Posterior cingulate gyrus (tissue), 11 donors: ENCODE measurements at regions not wholly inside any gene's neighbourhood (a gene's known extent, or its start where the extent isn't known, plus 50 kb on each side); places are given as distances from the start of the nearest gene placed in this dataset.

Source experiments
- DNase-seq, 10 donors: peaks; one replicate each; pipeline versions ENCODE4 v3.0.0 to v3.0.0-alpha.2; 2020 to 2021; ENCODE audit warnings: mixed read lengths in 3 of 10
- intact Hi-C: fragments of 100-400 bp; cut with DNase I; formaldehyde crosslinking; loops from one replicate; pipeline ENCODE4 v1.15.1; 2023

DNA sequence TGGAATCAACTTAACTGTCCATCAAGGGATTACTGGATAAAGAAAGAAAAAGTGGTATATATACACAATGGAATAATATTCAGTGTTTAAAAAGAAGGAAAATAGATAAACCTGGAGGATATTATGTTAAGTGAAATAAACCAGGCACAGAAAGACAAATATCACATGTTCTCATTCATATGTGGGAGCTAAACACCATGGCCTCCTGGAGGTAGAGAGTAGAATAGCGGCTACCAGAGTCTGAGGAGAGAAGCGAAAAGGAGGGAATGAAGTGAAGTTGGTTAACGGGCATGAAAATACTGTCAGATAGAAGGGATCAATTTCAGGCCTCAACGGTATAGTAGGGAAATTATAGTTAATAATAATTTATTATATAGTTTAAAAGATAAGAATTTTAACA, 147.5 kb upstream of the OBI1 start:
- DNase-seq = no peak
- intact Hi-C loops = no loop called here

DNA sequence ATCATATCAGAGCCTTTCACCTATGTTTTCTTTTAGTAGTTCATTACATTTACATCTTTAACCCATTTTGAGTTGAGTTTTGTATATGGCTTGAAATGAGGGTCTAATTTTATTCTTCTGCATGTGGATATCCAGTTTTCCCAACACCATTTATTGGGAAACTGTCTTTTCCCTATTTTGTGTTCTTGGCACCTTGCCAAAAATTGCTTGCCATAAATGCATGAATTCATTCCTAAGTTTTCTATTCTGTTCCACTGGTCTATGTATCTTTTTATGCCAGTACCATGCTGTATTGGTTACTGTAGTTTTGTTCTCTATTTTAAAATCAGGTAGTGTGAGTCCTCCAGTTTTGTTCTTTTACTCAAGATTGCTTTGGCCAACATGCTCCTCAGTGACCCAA, 144.0 kb upstream of the OBI1 start:
- DNase-seq = no peak
- intact Hi-C loops = no loop called here

GRCh38 chr13:78787190-78787589, 128.2 kb upstream of the OBI1 start:
- intact Hi-C loops = no loop called here
- DNase-seq = peak in 1 of 10 donors; percentile 52

DNA sequence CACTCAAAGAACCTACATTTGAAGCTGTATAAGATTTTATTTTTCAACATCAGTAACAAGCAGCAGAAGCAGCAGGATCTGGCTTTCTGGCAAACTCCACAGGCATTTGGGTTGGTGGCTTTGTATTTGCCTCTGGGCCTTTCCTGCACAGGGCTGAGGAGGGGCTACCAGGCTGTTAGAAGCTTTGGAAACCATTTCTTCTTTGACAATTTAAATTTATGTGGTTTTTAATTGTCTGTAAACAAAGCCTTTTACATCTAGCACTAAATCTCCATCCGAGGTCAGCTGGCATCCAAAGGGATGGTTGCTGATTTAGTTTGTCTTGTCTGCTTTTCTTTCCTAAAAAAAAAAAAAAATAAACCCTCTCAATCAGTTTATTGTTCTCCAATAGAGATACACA, 127.5 kb upstream of the OBI1 start:
- no peak for DNase-seq
- intact Hi-C loops = no loop called here

- intact Hi-C loops = no loop called here
- DNase-seq = no peak
These were observed 126.8 kb upstream of the OBI1 start for GRCh38 chr13:78785764-78786163.

GRCh38 chr13:78784014-78784750, 125.2 kb upstream of the OBI1 start:
- DNase-seq = no peak

DNA sequence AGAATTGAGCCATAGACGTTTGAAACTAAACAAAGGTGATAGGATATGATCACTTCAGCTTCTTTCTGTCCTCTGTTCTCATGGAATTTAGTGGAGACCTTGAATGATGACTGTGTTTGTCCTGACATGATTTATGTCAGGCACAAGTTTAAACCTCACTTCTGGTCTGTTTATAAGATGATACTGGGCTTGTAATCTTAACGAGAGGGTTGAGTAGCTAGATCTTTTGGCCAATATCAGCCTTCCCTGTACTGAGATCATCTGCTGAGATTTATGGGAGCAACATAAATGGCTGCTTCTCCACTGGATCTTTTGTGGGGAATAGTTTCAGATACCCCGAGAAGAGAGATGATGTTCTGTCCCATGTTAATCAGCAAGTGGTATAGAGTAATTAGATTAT, 121.8 kb upstream of the OBI1 start:
- intact Hi-C loops = no loop called here
- no peak for DNase-seq

More at GRCh38 chr13:78784014-78784750, 125.2 kb upstream of the OBI1 start:
- intact Hi-C loops = no loop called here

- DNase-seq = no peak
- intact Hi-C loops = no loop called here
These were observed 120.7 kb upstream of the OBI1 start for GRCh38 chr13:78779608-78780007.

DNA sequence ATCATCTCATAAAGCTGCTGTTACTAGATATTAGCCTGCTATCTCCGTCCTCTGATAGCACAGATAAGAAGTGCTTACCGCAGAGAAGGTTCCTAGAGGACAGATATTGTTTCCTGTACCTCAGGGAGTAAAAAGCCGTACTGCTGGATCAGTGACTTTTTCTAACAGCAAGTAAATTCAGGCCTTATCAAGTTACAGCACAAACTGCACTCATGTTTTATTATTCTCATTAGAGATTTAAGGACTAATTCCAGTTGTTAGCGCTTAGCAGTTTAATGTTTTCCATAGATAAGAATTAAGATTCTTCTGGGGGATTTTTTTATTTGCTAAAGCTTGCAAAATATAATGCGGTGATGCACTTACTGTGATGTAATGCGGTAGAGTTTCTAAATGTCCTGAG, 119.0 kb upstream of the OBI1 start:
- intact Hi-C loops = no loop called here
- no peak for DNase-seq

DNA sequence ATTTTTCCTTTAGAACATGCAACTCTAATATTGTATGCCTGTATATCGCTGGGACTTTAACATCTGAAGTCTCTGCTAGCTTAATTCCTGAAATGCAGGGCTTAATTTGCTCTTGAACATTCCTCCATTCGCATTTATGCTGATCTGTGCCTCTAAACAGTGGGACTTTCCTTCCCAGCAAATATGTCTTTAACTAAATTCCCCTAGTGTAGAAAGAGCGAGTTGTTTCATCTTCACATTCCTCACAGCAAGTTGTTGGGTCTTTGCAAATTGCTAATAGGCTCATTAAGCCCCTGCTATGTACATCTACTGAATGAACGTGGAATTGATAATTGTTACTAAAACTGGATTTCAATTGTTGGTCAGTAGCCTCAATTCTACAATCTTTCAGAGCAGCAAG, 118.4 kb upstream of the OBI1 start:
- intact Hi-C loops = no loop called here
- DNase-seq = no peak

DNA sequence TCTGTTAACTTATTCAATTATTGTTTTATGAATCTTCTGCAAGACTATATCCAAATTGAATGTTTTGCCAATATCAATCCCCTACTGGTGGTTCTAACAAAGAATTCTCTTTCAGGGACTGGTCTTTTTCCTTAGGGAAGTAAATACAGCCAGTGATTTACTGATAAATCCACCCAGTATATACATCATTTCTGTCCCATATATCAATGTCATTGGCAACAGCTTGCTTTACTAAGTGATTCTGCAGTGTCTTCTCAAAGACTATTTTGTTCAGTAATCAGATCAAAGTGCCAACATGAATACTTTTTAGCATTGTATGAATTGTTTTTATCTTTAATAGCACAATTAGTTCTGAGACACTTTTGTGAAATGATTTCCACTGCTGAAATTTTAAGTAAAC, 114.0 kb upstream of the OBI1 start:
- intact Hi-C loops = no loop called here
- DNase-seq = no peak

DNA sequence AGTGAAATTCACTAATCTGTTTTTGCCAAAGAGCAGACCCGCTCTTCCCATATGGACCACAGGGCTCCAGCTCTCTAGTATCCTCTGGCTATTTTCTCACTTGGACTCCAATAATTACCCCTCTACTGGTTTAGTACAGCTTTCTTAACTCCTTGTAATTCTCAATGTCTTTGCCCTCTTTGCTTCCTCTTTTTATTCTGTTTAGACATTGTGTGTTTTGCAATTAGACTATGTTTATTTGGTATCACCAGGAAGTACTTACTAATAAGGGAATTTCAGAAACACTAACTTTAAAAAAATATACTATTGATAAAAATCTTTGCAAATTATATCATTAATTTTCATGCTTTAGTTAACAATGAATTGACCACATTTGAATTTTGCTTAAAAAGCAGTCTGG, 111.6 kb upstream of the OBI1 start:
- intact Hi-C loops = no loop called here

GRCh38 chr13:78768950-78769349, 110.0 kb upstream of the OBI1 start:
- DNase-seq = peak in 1 of 10 donors; percentile 67
- intact Hi-C loops = no loop called here

More for the DNA sequence above, 111.6 kb upstream of the OBI1 start:
- DNase-seq = no peak

DNA sequence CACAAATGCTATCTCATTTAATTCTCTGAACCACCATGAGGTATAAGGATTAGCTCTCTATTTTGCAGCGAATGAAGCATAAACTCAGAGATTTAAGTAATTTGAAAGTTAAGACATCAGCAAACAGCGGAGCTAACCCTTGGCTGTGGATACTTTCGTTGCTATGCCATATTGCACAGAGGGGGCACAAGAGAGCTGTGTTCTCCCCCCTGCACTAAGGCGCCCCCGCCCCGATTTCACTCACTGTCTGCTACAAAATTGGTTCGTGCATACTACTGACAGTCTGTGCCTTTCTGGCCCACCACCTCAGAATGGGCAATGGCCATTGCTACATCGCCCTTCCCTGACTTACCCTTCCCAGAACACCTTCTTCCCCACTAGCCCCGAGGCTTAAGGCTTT, 105.7 kb upstream of the OBI1 start:
- intact Hi-C loops = no loop called here
- DNase-seq = no peak

DNA sequence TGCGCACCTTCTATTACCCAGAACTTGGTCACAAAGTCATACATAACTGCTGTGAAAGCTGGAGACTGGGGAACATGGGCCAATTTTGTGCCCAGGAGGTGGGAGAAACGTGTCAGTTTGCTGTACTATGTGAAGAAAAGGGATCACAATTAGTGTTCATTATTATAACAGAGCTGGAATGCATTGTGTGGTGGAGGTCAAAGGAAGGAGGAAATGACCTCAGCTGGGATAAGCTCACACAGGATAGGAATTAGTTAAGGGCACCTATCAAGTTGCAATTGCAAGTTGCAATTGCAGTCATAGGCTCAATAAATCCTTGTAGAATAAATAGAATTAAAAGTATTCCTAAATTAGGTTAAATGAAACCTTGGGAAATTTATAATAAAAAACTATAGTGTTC, 103.9 kb upstream of the OBI1 start:
- intact Hi-C loops = no loop called here
- no peak for DNase-seq

- no peak for DNase-seq
- intact Hi-C loops = no loop called here
These were observed 100.7 kb upstream of the OBI1 start for GRCh38 chr13:78759704-78760103.

- intact Hi-C loops = no loop called here
- DNase-seq = no peak
These were observed 99.6 kb upstream of the OBI1 start for GRCh38 chr13:78758549-78758948.

GRCh38 chr13:78753435-78753834, 94.5 kb upstream of the OBI1 start:
- DNase-seq = no peak
- intact Hi-C loops = no loop called here

- intact Hi-C loops = no loop called here
- DNase-seq = no peak
These were observed 91.8 kb upstream of the OBI1 start for GRCh38 chr13:78750735-78751134.

DNA sequence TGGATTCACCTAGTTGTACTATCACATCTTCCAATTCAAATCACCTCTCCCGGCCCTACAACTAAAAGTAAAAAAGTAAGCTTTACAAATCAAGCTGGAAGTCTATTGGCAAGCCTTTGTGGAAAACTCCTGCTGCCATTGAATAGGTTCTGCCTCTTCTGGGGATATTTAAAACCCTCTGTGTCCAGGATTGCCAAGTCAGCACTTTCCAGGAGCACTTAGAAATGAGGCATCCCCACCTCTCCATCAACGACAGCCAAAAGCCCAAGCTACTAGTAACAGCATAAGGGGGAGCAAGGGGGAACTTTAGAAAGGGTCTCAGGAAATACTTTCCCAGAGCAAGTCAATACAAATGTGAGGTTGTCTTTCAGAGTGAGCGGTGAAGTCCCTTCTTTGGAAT, 85.0 kb upstream of the OBI1 start:
- no peak for DNase-seq
- intact Hi-C loops = no loop called here

- DNase-seq = no peak
- intact Hi-C loops = no loop called here
These were observed 83.7 kb upstream of the OBI1 start for GRCh38 chr13:78742659-78743058.

GRCh38 chr13:78736142-78736541, 77.2 kb upstream of the OBI1 start:
- intact Hi-C loops = no loop called here
- DNase-seq = no peak

DNA sequence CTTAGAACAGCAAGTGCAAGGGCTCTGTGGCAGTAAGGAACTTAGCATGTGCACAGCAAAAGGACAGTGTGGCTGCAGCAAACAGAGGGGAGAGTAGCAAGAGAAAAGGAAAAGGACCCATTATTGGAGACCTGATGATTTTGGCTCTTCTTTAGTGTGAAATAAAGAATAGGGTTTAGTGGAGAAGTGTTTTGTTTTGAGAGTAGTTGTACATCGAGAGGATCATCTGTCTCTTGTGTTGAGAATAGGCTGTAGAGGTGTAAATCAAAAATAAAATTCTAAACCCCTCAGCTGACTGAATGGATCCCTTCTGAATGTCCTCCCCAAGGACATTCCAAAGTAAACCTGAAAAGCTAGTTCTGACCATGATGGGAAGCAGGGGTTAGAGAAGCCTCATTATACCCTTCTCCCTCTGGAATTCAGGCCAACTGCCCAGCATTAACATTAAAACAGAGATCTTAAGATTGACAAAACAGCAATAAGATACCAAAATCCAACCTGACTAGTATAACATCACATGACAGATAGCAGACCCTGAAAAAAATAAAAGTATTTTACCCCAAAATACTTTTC, 73.6 kb upstream of the OBI1 start:
- DNase-seq = no peak
- intact Hi-C loops = no loop called here
